ENCODE measurements at regions not wholly inside any gene's neighbourhood (a gene's known extent, or its start where the extent isn't known, plus 50 kb on each side); places are given as distances from the start of the nearest gene placed in this dataset.

DNA sequence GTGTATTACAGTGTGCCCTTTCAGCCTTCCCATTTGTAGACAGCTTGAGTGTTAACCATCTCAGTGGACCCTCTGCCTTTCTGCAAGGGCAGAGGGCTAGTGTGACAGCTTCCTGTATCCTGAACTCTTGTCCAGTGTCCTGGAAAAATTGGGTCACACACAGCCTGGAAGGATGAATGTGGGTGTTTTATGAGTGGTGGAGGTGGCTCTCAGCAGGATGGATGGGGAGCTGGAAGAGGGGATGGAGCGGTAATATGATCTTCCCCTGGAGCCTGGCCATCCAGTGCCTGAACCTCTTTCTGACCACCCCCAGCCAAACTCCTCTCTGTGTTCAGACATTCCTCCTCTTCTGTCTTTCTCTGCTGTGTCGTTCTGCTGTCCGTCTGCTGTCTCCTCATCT is 113.0 kb downstream of the KIF4B start:
- TF ChIP-seq EGR1 (IDR thresholded peaks at IDR 0.05; ENCODE audit: low read depth in 2 of 2) = no peak
- no peak for TF ChIP-seq SP1 (IDR thresholded peaks at IDR 0.05)
- no peak for TF ChIP-seq GABPA (IDR thresholded peaks at IDR 0.05 in 1 of 2, conservative IDR thresholded peaks at IDR 0.05 in 1 of 2)
- no peak for TF ChIP-seq RXRA (IDR thresholded peaks at IDR 0.05)
- no peak for TF ChIP-seq JUND (IDR thresholded peaks at IDR 0.05)
- no peak for TF ChIP-seq TAF1 (conservative IDR thresholded peaks at IDR 0.05)
- TF ChIP-seq REST (IDR thresholded peaks at IDR 0.05) = no peak
- no peak for TF ChIP-seq NR2F2 (IDR thresholded peaks at IDR 0.05)
- no peak for TF ChIP-seq YY1 (IDR thresholded peaks at IDR 0.05)
- TF ChIP-seq, protein P1, sequence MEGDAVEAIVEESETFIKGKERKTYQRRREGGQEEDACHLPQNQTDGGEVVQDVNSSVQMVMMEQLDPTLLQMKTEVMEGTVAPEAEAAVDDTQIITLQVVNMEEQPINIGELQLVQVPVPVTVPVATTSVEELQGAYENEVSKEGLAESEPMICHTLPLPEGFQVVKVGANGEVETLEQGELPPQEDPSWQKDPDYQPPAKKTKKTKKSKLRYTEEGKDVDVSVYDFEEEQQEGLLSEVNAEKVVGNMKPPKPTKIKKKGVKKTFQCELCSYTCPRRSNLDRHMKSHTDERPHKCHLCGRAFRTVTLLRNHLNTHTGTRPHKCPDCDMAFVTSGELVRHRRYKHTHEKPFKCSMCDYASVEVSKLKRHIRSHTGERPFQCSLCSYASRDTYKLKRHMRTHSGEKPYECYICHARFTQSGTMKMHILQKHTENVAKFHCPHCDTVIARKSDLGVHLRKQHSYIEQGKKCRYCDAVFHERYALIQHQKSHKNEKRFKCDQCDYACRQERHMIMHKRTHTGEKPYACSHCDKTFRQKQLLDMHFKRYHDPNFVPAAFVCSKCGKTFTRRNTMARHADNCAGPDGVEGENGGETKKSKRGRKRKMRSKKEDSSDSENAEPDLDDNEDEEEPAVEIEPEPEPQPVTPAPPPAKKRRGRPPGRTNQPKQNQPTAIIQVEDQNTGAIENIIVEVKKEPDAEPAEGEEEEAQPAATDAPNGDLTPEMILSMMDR (IDR thresholded peaks at IDR 0.05; ENCODE audit: low read depth, low read length, missing input control) = no peak
- no peak for TF ChIP-seq HNF4A (conservative IDR thresholded peaks at IDR 0.05)
- Histone ChIP-seq H3K27ac (ENCODE audit: low read depth in 1 of 2, low read length in 2 of 2) (no peak overlapping the region), H3K9ac (ENCODE audit: low read depth in 1 of 2, low read length in 2 of 2) (no peak overlapping the region), H3K36me3 (ENCODE audit: control insufficient read depth in 4 of 4, insufficient read depth in 3 of 4, low read depth in 1 of 4, low read length in 3 of 4) (no peaks in the 10 kb centered on the region), H3K9me3 (ENCODE audit: control insufficient read depth in 4 of 4, low read length in 3 of 4) (no peaks in the 10 kb centered on the region), H3K4me3 (ENCODE audit: low read depth in 1 of 3, low read length in 3 of 3) (no peak overlapping the region), H3K4me1 (ENCODE audit: control insufficient read depth in 4 of 4, insufficient read depth in 4 of 4, low read length in 3 of 4) (no peaks in the 10 kb centered on the region), H3K27me3 (ENCODE audit: control insufficient read depth in 4 of 4, insufficient read depth in 4 of 4, low read length in 3 of 4) (no peaks in the 10 kb centered on the region)
- 74% methylated on average over 3 of the region's 3 CpGs for WGBS
- DNase-seq (ENCODE audit: low spot score) = no peak

DNA sequence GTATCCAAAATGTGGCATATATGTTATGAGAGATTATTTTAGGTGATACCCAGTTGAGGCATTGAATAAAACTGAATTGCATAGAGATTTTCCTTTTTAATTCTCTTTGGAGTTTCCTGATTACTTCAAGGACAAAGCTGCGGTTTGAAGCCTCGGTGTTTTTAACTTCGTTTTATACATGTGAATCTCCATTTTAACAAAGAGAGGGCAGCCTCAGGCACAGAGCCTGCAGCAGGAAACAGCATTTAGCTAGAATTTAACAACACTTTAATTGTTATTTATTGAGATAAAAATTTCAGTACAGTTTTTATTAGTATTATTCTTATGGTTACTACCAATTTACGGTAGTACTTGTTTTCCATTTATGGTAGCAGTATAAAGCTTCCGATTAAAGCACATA is 114.0 kb downstream of the KIF4B start:
- Histone ChIP-seq H3K27me3 (ENCODE audit: control insufficient read depth in 4 of 4, insufficient read depth in 4 of 4, low read length in 3 of 4) (no peaks in the 10 kb centered on the region), H3K36me3 (ENCODE audit: control insufficient read depth in 4 of 4, insufficient read depth in 3 of 4, low read depth in 1 of 4, low read length in 3 of 4) (no peaks in the 10 kb centered on the region), H3K4me3 (ENCODE audit: low read depth in 1 of 3, low read length in 3 of 3) (no peak overlapping the region), H3K9me3 (ENCODE audit: control insufficient read depth in 4 of 4, low read length in 3 of 4) (no peaks in the 10 kb centered on the region), H3K27ac (ENCODE audit: low read depth in 1 of 2, low read length in 2 of 2) (no peak overlapping the region), H3K9ac (ENCODE audit: low read depth in 1 of 2, low read length in 2 of 2) (no peak overlapping the region), H3K4me1 (ENCODE audit: control insufficient read depth in 4 of 4, insufficient read depth in 4 of 4, low read length in 3 of 4) (no peaks in the 10 kb centered on the region)
- WGBS = 91% methylated on average over 5 of the region's 5 CpGs
- DNase-seq (ENCODE audit: low spot score) = no peak
- TF ChIP-seq FOXA2 (IDR thresholded peaks at IDR 0.05) (no peak), MAX (IDR thresholded peaks at IDR 0.05) (no peak), NR2F2 (IDR thresholded peaks at IDR 0.05) (no peak), GABPA (IDR thresholded peaks at IDR 0.05 in 1 of 2, conservative IDR thresholded peaks at IDR 0.05 in 1 of 2) (no peak), JUND (IDR thresholded peaks at IDR 0.05) (no peak), ATF3 (IDR thresholded peaks at IDR 0.05) (no peak), REST (IDR thresholded peaks at IDR 0.05) (no peak)

Data from liver (tissue), 8 donors.